Muscle of back (tissue), 3 donors: ENCODE measurements at regions not wholly inside any gene's neighbourhood (a gene's known extent, or its start where the extent isn't known, plus 50 kb on each side); places are given as distances from the start of the nearest gene placed in this dataset.
"Not testable (repeated sequence)": the region's sequence is repeated elsewhere in the genome, so short reads cannot be mapped to it uniquely, and the experiment has no call there.

Source experiments
- DNase-seq, 3 donors: peaks; one replicate each; pipeline versions ENCODE4 v3.0.0 to v3.0.0-alpha.2; 2013

DNA sequence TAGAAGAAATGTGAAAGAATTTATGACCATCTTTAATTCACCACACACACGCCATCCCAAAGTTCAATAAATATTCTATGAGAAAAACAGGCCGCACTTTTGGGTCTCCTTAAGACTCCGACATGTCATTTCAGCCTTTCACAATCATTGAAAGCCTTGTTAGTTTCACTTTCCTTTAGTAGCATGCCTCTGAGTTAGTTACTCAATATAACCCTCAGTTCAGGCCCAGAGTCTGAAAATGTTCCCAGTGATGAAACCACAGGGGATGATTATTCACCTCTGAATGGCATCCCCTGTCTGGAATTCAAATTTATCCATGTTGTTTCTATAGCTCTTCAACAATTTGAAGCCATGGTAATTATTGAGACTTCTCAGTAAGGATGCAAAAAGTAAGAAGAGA, 278.1 kb upstream of the NRP1 start:
- peak in 1 of 3 donors; percentile 44 for DNase-seq

DNA sequence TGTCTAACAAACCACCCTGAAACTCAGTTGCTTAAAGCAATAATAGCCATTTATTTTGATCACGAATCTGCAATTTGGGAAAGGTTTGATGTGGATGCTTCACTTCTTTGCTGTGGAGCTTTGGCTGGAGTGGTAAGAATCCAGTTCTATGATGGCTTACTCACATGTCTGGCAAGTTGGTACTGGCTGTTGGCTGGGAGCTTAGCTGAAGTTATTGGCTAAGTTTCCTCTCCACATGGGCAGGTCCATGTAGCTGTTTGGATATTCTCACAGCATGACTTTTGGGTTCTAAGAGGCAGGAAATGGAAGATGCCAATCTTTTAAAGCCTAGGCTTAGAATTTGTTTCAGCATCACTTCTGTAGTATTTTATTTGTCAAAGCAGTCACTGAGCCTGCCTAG, 277.6 kb upstream of the NRP1 start:
- no peak for DNase-seq

GRCh38 chr10:33611423-33611822, 277.0 kb upstream of the NRP1 start:
- DNase-seq: no peak

GRCh38 chr10:33609546-33609945, 275.1 kb upstream of the NRP1 start:
- DNase-seq: no peak

DNA sequence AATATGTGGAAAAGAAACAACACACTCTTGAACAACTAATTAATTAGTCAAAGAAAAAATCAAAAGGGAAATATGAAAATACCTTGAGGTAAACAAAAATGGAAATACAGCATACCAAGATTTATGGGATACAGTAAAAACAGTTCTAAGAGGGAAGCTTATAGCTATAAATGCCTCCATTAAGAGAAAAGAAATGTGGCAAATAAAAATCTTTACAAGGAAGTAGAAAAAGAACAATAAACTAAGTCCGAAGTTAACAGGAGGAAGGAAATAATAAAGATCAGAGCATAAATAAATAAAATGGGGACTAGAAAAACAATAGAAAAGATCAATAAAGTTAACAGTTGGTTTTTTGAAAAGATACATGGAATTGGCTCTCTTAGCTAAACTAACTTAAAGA, 267.8 kb upstream of the NRP1 start:
- no peak for DNase-seq

GRCh38 chr10:33600381-33600780, 265.9 kb upstream of the NRP1 start:
- DNase-seq: no peak

- DNase-seq: no peak
Measured at GRCh38 chr10:33596422-33596821, 262.0 kb upstream of the NRP1 start.

- DNase-seq: no peak
Measured at GRCh38 chr10:33594475-33594874, 260.0 kb upstream of the NRP1 start.

DNA sequence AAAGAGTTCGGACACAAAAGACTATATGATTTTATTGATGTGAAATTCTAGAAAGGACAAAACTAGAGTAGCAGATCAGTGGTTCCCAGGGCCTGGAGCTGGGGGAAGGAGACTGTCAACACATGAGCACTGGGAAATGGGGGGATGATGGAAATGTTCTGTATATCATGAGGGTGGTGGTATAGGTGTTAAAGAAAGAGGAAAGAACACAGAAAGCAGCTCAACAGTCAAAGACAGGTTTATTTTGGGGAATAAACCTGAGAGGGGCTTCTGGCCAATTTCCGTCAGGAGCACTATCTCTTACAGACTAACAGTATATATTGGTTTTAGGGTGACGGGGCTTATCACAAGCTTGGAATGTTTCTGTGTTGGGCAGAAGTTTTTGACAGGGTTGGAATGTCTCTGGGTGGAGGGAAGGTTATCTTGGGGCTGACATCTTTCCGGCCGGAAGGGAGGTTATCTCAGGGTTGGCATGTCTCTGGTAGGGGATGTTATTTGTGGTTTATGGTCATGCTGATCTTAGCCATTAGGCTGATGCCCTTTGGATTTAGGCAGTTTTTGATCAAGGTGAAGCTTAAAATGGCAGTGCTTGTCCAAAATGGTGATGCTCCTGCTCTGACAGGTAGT, 254.6 kb upstream of the NRP1 start:
- DNase-seq: no peak

DNA sequence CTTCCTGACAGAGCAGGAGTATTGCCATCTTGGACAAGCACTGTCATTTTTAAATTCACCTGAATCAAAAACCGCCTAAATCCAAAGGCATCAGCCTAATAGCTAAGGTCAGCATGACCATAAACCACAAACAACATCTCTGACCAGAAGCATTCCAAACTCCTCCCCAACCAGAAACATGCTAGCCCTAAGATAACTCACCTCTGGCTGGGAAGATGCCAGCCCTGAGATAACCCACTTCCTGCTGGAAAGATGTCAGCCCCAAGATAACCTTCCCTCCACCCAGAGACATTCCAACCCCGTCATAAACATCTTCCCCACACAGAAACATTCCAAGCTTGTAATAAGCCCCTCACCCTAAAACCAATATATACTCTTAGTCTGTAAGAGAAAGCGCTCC, 250.1 kb upstream of the NRP1 start:
- not testable (repeated sequence) for DNase-seq

DNA sequence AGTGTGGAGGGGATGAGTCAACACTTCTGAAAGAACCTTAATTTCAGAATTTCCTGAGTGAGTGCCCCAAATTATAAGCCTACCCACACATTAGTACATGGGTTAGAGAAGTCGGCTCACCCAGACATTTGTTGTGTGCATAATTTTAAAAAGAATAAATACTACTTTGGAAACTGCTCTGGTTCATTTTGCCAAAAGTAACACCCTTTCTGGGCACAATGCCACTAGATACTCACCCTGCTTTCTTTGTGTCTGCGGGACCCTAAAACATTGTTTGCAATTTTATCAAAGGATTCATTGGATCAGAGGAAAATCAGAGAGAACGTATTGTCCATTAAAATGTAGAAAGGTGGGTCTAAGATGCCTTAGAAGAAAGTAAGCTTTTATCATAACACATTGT, 245.5 kb upstream of the NRP1 start:
- no peak for DNase-seq

- DNase-seq: no peak
Measured at GRCh38 chr10:33573606-33574005, 239.1 kb upstream of the NRP1 start.

DNA sequence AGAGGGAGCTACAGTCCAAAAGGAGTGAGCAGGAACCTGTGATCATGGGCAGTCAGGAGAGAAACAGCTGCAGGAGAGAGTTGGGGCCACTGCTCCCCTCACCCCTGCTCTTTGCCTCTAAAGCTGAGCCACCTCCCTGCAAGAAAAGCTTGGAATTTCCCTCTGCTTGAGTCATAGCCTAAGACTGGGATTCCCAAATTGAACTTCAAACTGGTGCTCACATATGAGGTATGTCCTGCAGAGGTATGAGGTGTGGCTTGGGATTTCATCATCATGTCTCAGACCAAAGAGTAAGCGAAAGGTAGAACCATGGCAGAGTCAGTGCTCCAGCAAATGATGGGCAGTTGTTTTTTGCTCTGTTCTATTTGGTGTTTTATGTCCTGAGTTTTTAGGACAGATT, 237.1 kb upstream of the NRP1 start:
- no peak for DNase-seq

- peak in 1 of 3 donors; percentile 14 for DNase-seq
Measured at GRCh38 chr10:33570495-33570894, 236.0 kb upstream of the NRP1 start.

DNA sequence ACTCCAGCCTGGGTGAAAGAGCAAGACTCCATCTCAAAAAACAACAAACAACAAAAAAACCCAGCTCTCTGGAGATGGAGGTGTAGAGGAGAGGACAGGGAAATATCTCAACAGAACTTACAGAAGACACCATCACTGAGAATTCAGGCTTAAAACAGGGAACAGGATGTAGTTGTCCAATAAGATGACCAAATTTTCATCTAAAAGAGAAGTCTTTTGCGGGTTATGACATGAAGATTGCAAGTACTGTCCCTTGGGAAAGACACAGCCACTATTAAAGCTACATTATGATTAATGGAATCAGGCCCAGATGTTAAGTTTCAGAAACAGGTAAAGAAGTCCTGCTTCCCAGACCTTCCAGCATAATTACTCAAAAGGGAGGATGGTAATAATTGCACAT, 235.2 kb upstream of the NRP1 start:
- no peak for DNase-seq

DNA sequence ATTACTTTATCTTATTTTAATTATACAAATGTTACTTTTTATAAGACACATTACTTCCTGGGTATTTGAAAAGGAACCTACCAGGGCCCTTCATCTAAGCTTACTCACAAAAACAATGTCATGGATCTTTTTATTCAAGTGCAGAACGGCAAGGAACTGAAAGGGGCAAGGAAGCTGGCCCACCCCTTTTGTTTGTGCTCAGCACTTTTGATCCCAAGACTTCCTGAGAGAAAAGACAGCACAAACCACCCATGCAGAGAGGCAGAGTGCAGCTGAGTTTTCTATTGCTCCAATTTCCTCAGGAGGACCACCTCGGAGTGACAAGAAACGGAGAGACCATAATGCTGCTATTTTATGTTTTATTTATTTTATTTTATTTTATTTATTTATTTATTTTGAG, 232.0 kb upstream of the NRP1 start:
- DNase-seq: no peak

- no peak for DNase-seq
Measured at GRCh38 chr10:33566001-33566400, 231.5 kb upstream of the NRP1 start.

- no peak for DNase-seq
Measured at GRCh38 chr10:33565231-33565630, 230.8 kb upstream of the NRP1 start.

DNA sequence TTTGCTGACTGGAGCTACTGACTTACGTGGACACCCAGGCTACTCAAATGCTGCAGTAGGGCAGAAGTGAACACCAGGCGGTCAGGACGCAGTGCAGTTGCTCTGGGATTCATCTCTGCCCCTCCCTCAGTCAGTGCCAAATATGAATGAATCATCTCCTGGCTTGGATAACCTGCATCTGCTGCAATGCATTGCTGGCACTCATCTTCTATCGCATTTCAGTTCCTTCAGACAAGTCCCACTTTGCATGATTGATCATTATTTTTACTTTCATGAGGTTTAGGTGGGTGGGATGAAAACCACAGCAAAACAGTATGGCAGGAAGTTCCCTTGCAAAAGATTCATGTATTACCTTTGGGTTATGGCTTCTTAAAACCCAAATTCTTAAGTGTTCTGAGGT, 224.6 kb upstream of the NRP1 start:
- peak; percentile 35 to 64 (median 51) for DNase-seq

DNA sequence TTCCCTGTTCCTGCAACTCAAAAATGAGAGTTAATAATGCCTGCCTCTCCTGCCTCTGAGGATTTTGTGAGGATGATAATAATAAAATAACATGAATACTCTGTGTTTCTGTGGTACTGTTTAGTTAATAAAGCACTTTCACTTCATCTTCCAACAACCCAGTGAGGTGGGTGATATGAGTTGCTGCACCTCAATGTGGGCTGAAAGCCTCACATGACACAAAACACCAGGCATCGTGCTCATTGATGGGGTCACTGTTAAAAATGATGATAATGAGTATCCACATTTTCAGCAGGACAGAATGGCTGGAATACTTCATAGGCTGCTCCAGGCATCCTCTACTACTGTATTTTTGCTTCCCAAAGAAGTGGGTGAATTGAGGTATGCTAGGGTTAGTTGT, 222.8 kb upstream of the NRP1 start:
- no peak for DNase-seq

GRCh38 chr10:33556620-33557019, 222.2 kb upstream of the NRP1 start:
- no peak for DNase-seq

DNA sequence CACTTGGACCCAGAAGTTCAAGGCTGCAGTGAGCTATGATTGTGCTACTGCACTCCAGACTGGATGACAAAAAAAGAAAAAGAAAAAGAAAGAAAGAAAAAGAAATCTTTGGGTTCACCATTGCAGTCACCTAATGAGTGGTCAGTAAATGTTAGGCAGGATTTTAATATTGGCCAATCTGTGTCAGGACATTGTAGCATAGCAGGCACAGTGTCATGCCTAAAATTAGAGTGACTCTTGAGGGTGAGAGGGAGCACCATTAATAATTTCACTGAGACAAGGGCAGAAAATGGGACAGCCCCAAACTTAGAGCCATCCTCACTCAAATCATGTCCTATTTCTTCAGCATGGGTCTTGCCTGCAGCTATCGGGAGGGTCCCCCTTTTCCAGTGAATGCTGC, 221.6 kb upstream of the NRP1 start:
- no peak for DNase-seq

DNA sequence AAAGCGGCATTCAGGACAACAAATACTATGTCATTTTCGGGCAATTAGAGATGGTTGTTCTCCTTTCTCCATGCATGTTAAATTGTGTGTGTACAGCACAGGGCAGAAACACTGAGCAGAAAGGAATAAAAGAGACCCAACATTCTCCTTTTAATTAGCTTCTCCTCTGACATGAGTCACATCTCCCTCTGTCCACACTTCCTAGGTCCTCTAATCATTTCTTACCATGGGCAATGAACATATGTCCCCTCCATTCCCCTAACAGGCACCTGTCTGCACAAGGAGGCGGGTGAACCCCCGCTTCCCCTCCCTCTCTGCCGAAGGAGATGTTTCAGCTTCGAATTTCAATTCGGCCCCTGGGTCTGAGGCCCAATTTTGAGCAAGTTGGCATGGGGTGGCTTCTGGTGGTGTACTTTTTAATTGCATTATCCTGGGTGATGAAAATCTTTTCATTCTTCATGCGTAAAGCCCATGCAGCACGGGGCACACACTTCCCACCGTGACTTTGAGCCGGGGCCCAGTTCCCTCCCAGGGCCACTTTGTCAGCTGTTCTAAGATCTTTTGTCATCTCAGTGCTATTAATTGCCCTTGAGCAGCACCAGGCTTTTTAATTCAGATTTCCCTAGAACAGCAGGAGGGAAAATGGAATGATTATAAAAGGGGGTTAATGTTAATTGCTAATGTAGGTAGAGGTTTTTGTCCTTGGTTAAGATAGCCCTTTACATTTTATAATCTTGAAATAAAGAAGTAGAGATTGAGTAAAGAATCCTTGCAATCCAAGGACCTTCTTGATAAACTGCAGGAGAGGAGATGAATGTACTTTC, 219.5 kb upstream of the NRP1 start:
- DNase-seq: no peak

DNA sequence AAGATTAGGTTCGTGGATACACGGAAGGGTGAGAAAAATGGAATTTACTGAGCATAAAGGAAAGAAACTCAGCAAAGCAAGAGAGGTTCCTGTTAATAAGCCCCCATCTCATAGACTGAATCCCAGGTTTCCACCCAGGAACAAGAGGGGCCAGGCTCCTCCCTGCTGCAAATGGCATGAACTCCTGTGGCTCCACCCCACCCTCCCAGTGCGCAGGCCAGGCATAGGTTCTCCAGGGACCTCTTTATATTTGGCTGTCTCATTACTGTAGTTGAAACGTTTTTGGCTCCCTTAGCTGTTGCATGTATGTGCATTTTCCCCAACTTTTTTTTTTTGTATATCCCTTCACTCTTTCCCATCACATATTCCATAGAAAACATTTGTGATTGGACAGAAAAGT, 217.8 kb upstream of the NRP1 start:
- DNase-seq: peak in 1 of 3 donors; percentile 34
